HG03108 (cell line): ENCODE measurements at regions not wholly inside any gene's neighbourhood (a gene's known extent, or its start where the extent isn't known, plus 50 kb on each side); places are given as distances from the start of the nearest gene placed in this dataset.

Experiments used
- ATAC-seq: cut with Tn5 transposase; IDR thresholded peaks from one replicate; pipeline ENCODE4 v1.9.1; 2021; ENCODE audit warnings: moderate library complexity; ENCODE audit not compliant: unreplicated experiment

- ATAC-seq: no peak
Measured at GRCh38 chr14:101335061-101335661, 226.1 kb upstream of the DIO3 start.

GRCh38 chr14:101336183-101336582 is 225.1 kb upstream of the DIO3 start:
- no peak for ATAC-seq

- ATAC-seq: no peak
Measured at GRCh38 chr14:101337053-101337452, 224.2 kb upstream of the DIO3 start.

GRCh38 chr14:101340556-101340955 is 220.7 kb upstream of the DIO3 start:
- no peak for ATAC-seq

GRCh38 chr14:101347893-101348777 is 213.2 kb upstream of the DIO3 start:
- no peak for ATAC-seq

GRCh38 chr14:101349108-101349507 is 212.2 kb upstream of the DIO3 start:
- ATAC-seq: no peak

GRCh38 chr14:101350021-101350420 is 211.3 kb upstream of the DIO3 start:
- no peak for ATAC-seq

- ATAC-seq: no peak
Measured at GRCh38 chr14:101350691-101351090, 210.6 kb upstream of the DIO3 start.

GRCh38 chr14:101351146-101351545 is 210.1 kb upstream of the DIO3 start:
- ATAC-seq: no peak

- ATAC-seq: no peak
Measured at GRCh38 chr14:101351769-101352168, 209.5 kb upstream of the DIO3 start.

- ATAC-seq: no peak
Measured at GRCh38 chr14:101352567-101352966, 208.7 kb upstream of the DIO3 start.

GRCh38 chr14:101353422-101353821 is 207.9 kb upstream of the DIO3 start:
- no peak for ATAC-seq

GRCh38 chr14:101354726-101355125 is 206.6 kb upstream of the DIO3 start:
- no peak for ATAC-seq

GRCh38 chr14:101355284-101355683 is 206.0 kb upstream of the DIO3 start:
- ATAC-seq: no peak

- no peak for ATAC-seq
Measured at GRCh38 chr14:101357038-101357437, 204.3 kb upstream of the DIO3 start.

- ATAC-seq: no peak
Measured at GRCh38 chr14:101357559-101358319, 203.6 kb upstream of the DIO3 start.

- no peak for ATAC-seq
Measured at GRCh38 chr14:101358320-101359125, 202.8 kb upstream of the DIO3 start.

GRCh38 chr14:101359221-101360053 is 201.9 kb upstream of the DIO3 start:
- no peak for ATAC-seq

- no peak for ATAC-seq
Measured at GRCh38 chr14:101360054-101360911, 201.0 kb upstream of the DIO3 start.
